ENCODE measurements at regions not wholly inside any gene's neighbourhood (a gene's known extent, or its start where the extent isn't known, plus 50 kb on each side); places are given as distances from the start of the nearest gene placed in this dataset.

DNA sequence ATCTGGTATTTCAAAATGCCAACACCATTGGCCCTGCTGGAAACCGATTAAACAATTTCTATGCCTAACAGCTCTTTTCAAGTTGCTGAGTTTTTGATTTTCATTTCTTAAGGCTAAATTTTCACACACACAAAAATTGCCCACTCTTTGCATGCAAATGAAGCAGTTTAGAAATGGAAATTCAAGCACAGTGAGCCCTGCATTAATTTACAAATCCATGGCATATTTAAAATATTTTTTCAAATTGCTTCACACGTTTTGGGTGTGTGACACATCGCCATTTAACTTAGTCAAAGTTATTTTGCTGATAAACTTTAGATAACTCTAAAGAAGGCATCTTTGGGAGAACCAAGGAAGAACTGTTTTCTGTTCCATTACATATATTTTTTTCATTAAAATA is 184.8 kb downstream of the TXNL1 start:
- TF ChIP-seq TAF1 (IDR thresholded peaks at IDR 0.05; ENCODE audit: borderline replicate concordance, low read depth, low read length) (no peak), POLR2A (IDR thresholded peaks at IDR 0.05; ENCODE audit: low read depth, low read length) (no peak), POLR2AphosphoS5 (IDR thresholded peaks at IDR 0.05; ENCODE audit: low read depth, low read length) (no peak)

Measured in GM12892 (cell line).